GM12874 (cell line): ENCODE measurements at regions not wholly inside any gene's neighbourhood (a gene's known extent, or its start where the extent isn't known, plus 50 kb on each side); places are given as distances from the start of the nearest gene placed in this dataset.

Source experiments
- CTCF ChIP-seq: IDR thresholded peaks from 2 replicates; pipeline ENCODE4 v1.5.1; 2011; ENCODE audit warnings: low read depth, mild to moderate bottlenecking, control low read depth, low read length, moderate library complexity; ENCODE audit not compliant: insufficient read depth

GRCh38 chr9:135336722-135337527 lies 142.7 kb upstream of the PPP1R26 start:
- TF ChIP-seq CTCF: no peak

GRCh38 chr9:135338546-135338945 lies 141.0 kb upstream of the PPP1R26 start:
- no peak for TF ChIP-seq CTCF

GRCh38 chr9:135339378-135339973 lies 140.1 kb upstream of the PPP1R26 start:
- no peak for TF ChIP-seq CTCF

- TF ChIP-seq CTCF: no peak
Measured at GRCh38 chr9:135340143-135340655, 139.4 kb upstream of the PPP1R26 start.

GRCh38 chr9:135340726-135341475 lies 138.7 kb upstream of the PPP1R26 start:
- TF ChIP-seq CTCF: no peak

GRCh38 chr9:135341612-135342169 lies 137.9 kb upstream of the PPP1R26 start:
- no peak for TF ChIP-seq CTCF
